HEK293 (cell line): ENCODE measurements at regions not wholly inside any gene's neighbourhood (a gene's known extent, or its start where the extent isn't known, plus 50 kb on each side); places are given as distances from the start of the nearest gene placed in this dataset.
"Not testable (repeated sequence)": the region's sequence is repeated elsewhere in the genome, so short reads cannot be mapped to it uniquely, and the experiment has no call there.

Source experiments
- KLF1 ChIP-seq: fragments of 450-650 bp; formaldehyde crosslinking; IDR thresholded peaks from 2 replicates; pipeline ENCODE4 v1.5.1; 2016; ENCODE audit warnings: missing biosample characterization, missing genetic modification characterization
- REPIN1 ChIP-seq: fragments of 450-650 bp; formaldehyde crosslinking; IDR thresholded peaks from 2 replicates; pipeline ENCODE4 v1.5.1; 2017; ENCODE audit warnings: missing biosample characterization, missing genetic modification characterization, low read depth
- SP2 ChIP-seq: fragments of 450-650 bp; formaldehyde crosslinking; IDR thresholded peaks from 2 replicates; pipeline ENCODE4 v1.5.1; 2016; ENCODE audit warnings: missing biosample characterization, missing genetic modification characterization
- TCF7L2 ChIP-seq: IDR thresholded peaks from 2 replicates; pipeline ENCODE4 v1.6.1; 2011; ENCODE audit warnings: low read depth, mild to moderate bottlenecking, inconsistent platforms, low read length, moderate library complexity, borderline replicate concordance
- ZBTB17 ChIP-seq: fragments of 450-650 bp; formaldehyde crosslinking; IDR thresholded peaks from 2 replicates; pipeline ENCODE4 v1.5.1; 2016; ENCODE audit warnings: missing biosample characterization, missing genetic modification characterization
- ZBTB7A ChIP-seq: fragments of 450-650 bp; formaldehyde crosslinking; IDR thresholded peaks from 2 replicates; pipeline ENCODE4 v1.5.1; 2016; ENCODE audit warnings: low read depth, missing biosample characterization, missing genetic modification characterization
- ZNF157 ChIP-seq: fragments of 450-650 bp; formaldehyde crosslinking; IDR thresholded peaks from 2 replicates; pipeline ENCODE4 v1.5.1; 2016; ENCODE audit warnings: missing biosample characterization, missing genetic modification characterization
- ZNF266 ChIP-seq: fragments of 450-650 bp; formaldehyde crosslinking; IDR thresholded peaks from 2 replicates; pipeline ENCODE4 v1.5.1; 2016; ENCODE audit warnings: missing biosample characterization, missing genetic modification characterization, low read depth
- ZNF449 ChIP-seq: fragments of 450-650 bp; formaldehyde crosslinking; IDR thresholded peaks from 2 replicates; pipeline ENCODE4 v1.5.1; 2017; ENCODE audit warnings: missing biosample characterization, mild to moderate bottlenecking, missing genetic modification characterization, moderate library complexity
- ZNF629 ChIP-seq: fragments of 450-650 bp; formaldehyde crosslinking; IDR thresholded peaks from 2 replicates; pipeline ENCODE4 v1.5.1; 2017; ENCODE audit warnings: missing biosample characterization, missing genetic modification characterization
- ZNF785 ChIP-seq: fragments of 450-650 bp; formaldehyde crosslinking; IDR thresholded peaks from 2 replicates; pipeline ENCODE4 v1.5.1; 2016; ENCODE audit warnings: missing biosample characterization, missing genetic modification characterization
- ZSCAN5A ChIP-seq: fragments of 450-650 bp; formaldehyde crosslinking; IDR thresholded peaks from 2 replicates; pipeline ENCODE4 v1.5.1; 2016; ENCODE audit warnings: missing biosample characterization, missing genetic modification characterization
- TF ChIP-seq, protein P1 (sequence below): fragments of 450-650 bp; formaldehyde crosslinking; IDR thresholded peaks from 2 replicates; pipeline ENCODE4 v1.5.1; 2016; ENCODE audit warnings: missing biosample characterization, missing genetic modification characterization

GRCh38 chr13:86917438-86917837, 753.7 kb upstream of the SLITRK5 start:
- TF ChIP-seq REPIN1 (tag by site-specific recombination); TCF7L2; ZNF449 (tag by site-specific recombination); ZSCAN5A (tag by site-specific recombination); ZNF157 (tag by site-specific recombination); ZBTB17 (tag by site-specific recombination); KLF1 (tag by site-specific recombination); ZNF266 (tag by site-specific recombination); SP2 (tag by site-specific recombination); ZBTB7A (tag by site-specific recombination); ZNF785 (tag by site-specific recombination); ZNF629 (tag by site-specific recombination): not testable (repeated sequence)
- TF ChIP-seq, protein P1, sequence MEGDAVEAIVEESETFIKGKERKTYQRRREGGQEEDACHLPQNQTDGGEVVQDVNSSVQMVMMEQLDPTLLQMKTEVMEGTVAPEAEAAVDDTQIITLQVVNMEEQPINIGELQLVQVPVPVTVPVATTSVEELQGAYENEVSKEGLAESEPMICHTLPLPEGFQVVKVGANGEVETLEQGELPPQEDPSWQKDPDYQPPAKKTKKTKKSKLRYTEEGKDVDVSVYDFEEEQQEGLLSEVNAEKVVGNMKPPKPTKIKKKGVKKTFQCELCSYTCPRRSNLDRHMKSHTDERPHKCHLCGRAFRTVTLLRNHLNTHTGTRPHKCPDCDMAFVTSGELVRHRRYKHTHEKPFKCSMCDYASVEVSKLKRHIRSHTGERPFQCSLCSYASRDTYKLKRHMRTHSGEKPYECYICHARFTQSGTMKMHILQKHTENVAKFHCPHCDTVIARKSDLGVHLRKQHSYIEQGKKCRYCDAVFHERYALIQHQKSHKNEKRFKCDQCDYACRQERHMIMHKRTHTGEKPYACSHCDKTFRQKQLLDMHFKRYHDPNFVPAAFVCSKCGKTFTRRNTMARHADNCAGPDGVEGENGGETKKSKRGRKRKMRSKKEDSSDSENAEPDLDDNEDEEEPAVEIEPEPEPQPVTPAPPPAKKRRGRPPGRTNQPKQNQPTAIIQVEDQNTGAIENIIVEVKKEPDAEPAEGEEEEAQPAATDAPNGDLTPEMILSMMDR (tag by site-specific recombination): not testable (repeated sequence)
